HFFc6 (cell line): ENCODE measurements at regions not wholly inside any gene's neighbourhood (a gene's known extent, or its start where the extent isn't known, plus 50 kb on each side); places are given as distances from the start of the nearest gene placed in this dataset.

Experiments used
- DNase-seq: peaks from one replicate; pipeline ENCODE4 v3.0.0-alpha.2; 2018
- H3K27ac Mint-ChIP-seq: 2 replicates; pipeline ENCODE4 v1.8.0; 2020; ENCODE audit warnings: mild to moderate bottlenecking, mixed read lengths
- H3K27me3 Mint-ChIP-seq: 2 replicates; pipeline ENCODE4 v1.8.0; 2021; ENCODE audit warnings: mild to moderate bottlenecking, moderate library complexity, mixed read lengths; ENCODE audit not compliant: insufficient read depth
- H3K36me3 Mint-ChIP-seq: 2 replicates; pipeline ENCODE4 v1.8.0; 2021; ENCODE audit warnings: low read depth, mixed read lengths
- H3K4me1 Mint-ChIP-seq: 2 replicates; pipeline ENCODE4 v1.8.0; 2020; ENCODE audit warnings: low read depth, mixed read lengths
- H3K4me3 Mint-ChIP-seq: 2 replicates; pipeline ENCODE4 v1.8.0; 2020; ENCODE audit warnings: mild to moderate bottlenecking, moderate library complexity, mixed read lengths
- H3K9me3 Mint-ChIP-seq: 2 replicates; pipeline ENCODE4 v1.8.0; 2020; ENCODE audit warnings: mild to moderate bottlenecking, mixed read lengths
- TF ChIP-seq, protein P1 (sequence below): fragments of 200-600 bp; sonication (generic); IDR thresholded peaks from 2 replicates; pipeline ENCODE4 v1.5.0; 2021; ENCODE audit warnings: antibody characterized with exemption, mild to moderate bottlenecking

DNA sequence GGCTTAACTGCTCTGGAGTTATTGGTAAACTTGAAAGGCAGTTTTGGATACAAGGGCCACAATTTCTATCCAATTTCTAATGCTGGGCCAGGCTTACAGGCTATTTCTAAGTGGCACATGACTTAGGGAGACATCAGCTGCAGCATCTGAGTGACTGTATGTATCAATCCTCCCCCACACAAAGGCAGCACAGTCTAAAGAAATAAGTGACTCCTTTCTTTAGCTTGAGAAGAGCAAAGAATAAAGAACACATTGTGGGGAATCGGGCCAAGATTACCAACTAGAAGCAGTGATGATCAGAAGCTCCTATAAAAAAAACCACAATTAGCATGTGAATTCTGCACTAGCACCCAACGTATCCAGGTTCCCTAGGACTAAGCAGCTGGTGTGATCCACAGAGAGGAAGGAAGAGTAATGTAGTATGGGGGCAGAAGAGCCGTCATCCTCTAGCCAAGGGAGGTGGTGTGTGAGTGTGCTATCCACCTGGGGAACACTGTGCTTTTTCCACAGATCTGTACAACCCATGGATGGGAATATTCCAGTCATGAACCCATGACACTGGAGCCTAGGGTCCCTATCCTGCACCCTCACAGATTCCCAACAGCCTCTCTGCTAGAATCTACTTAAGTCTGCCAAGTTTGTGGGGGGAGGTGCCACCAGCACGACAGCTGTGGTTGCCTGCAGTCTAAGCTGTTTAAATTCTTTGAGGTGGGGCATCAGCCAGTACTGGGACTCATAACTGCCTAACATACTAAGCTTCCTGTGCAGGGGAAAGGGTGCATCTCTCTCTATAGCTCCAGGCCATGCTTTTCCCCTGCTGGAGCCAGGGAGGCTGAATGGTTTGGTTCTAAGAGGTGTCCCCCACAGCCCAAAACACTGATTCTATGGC lies 147.8 kb upstream of the KDM5D start:
- peaks cover 3% of the 10 kb centered on the region; the same call in 1 of the 2 replicates for H3K27me3 Mint-ChIP-seq
- TF ChIP-seq, protein P1, sequence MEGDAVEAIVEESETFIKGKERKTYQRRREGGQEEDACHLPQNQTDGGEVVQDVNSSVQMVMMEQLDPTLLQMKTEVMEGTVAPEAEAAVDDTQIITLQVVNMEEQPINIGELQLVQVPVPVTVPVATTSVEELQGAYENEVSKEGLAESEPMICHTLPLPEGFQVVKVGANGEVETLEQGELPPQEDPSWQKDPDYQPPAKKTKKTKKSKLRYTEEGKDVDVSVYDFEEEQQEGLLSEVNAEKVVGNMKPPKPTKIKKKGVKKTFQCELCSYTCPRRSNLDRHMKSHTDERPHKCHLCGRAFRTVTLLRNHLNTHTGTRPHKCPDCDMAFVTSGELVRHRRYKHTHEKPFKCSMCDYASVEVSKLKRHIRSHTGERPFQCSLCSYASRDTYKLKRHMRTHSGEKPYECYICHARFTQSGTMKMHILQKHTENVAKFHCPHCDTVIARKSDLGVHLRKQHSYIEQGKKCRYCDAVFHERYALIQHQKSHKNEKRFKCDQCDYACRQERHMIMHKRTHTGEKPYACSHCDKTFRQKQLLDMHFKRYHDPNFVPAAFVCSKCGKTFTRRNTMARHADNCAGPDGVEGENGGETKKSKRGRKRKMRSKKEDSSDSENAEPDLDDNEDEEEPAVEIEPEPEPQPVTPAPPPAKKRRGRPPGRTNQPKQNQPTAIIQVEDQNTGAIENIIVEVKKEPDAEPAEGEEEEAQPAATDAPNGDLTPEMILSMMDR: no peak
- H3K4me1 Mint-ChIP-seq: no peaks in the 10 kb centered on the region
- H3K27ac Mint-ChIP-seq: no peak overlapping the region
- H3K9me3 Mint-ChIP-seq: peaks cover 5% of the 10 kb centered on the region; the same call in 1 of the 2 replicates
- no peak overlapping the region for H3K4me3 Mint-ChIP-seq
- DNase-seq: no peak
- H3K36me3 Mint-ChIP-seq: no peaks in the 10 kb centered on the region

DNA sequence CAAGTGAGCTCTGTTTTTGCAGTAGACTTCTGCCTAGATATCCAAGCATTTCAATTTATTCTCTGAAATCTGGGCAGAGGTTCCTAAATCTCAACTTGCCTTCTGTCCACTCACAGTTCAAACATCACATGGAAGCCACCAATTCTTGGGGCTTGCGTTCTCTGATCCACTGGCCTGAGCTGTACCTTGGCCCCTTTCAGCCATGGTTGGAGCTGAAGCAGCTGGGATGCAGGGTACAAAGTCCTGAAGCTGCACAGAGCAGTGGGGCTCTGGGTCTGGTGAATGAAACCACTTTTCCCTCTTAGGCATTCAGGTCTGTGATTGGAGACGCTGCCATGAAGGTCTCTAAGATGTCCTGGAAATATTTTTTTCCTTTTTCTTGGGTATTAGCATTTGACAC lies 137.6 kb upstream of the KDM5D start:
- H3K4me1 Mint-ChIP-seq: no peaks in the 10 kb centered on the region
- no peaks in the 10 kb centered on the region for H3K36me3 Mint-ChIP-seq
- TF ChIP-seq, protein P1: no peak

GRCh38 chrY:19869715-19870114 lies 125.2 kb upstream of the KDM5D start:
- Mint-ChIP-seq H3K27me3 (no peaks in the 10 kb centered on the region), H3K4me3 (no peak overlapping the region), H3K27ac (no peak overlapping the region), H3K9me3 (no peaks in the 10 kb centered on the region), H3K36me3 (no peaks in the 10 kb centered on the region), H3K4me1 (no peaks in the 10 kb centered on the region)
- TF ChIP-seq, protein P1: no peak
- DNase-seq: no peak

More for the DNA sequence above, 137.6 kb upstream of the KDM5D start:
- H3K4me3 Mint-ChIP-seq: no peak overlapping the region
- H3K9me3 Mint-ChIP-seq: no peaks in the 10 kb centered on the region; the same call in 1 of the 2 replicates
- H3K27me3 Mint-ChIP-seq: no peaks in the 10 kb centered on the region; the same call in 1 of the 2 replicates
- DNase-seq: no peak
- no peak overlapping the region for H3K27ac Mint-ChIP-seq

DNA sequence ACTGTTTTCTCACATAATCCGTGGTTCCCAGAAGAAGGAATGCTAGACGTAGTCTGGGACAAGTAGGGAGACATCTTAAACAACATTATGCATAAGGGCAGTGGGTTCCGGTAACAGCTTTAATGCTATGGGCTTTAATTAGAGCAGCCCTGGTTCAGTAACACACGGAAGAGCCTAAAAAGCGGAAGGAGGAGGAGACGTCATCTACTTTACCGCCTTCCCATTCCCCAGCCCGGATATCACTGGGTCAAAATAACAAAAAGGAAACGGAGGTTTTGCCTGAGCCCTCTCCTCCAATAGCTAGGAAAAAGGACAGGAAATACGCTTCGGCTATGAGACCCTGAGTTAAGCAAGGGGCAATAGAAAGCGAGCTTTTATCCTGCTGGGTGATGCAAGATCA lies 124.8 kb upstream of the KDM5D start:
- no peak for DNase-seq
- Mint-ChIP-seq H3K9me3 (no peaks in the 10 kb centered on the region), H3K27me3 (no peaks in the 10 kb centered on the region; the same call in 1 of the 2 replicates), H3K4me3 (no peak overlapping the region; the same call in 1 of the 2 replicates), H3K4me1 (no peaks in the 10 kb centered on the region), H3K36me3 (no peaks in the 10 kb centered on the region), H3K27ac (no peak overlapping the region)
- TF ChIP-seq, protein P1: no peak

- Mint-ChIP-seq H3K4me1 (no peaks in the 10 kb centered on the region), H3K27me3 (no peaks in the 10 kb centered on the region; the same call in 1 of the 2 replicates), H3K4me3 (no peak overlapping the region), H3K27ac (no peak overlapping the region), H3K36me3 (no peaks in the 10 kb centered on the region), H3K9me3 (no peaks in the 10 kb centered on the region)
- DNase-seq: no peak
- TF ChIP-seq, protein P1: no peak
These were observed 124.1 kb upstream of the KDM5D start for GRCh38 chrY:19868647-19869046.
